ENCODE measurements at regions not wholly inside any gene's neighbourhood (a gene's known extent, or its start where the extent isn't known, plus 50 kb on each side); places are given as distances from the start of the nearest gene placed in this dataset.

- no peak for DNase-seq (ENCODE audit: low read depth)
These were observed 265.1 kb upstream of the COL8A1 start for GRCh38 chr3:99373088-99373845.

GRCh38 chr3:99366663-99367429, 271.5 kb upstream of the COL8A1 start:
- peak; percentile 25 for DNase-seq (ENCODE audit: low read depth)

- peak; percentile 42 for DNase-seq (ENCODE audit: low read depth)
These were observed 272.4 kb upstream of the COL8A1 start for GRCh38 chr3:99365979-99366378.

GRCh38 chr3:99365396-99365795, 273.0 kb upstream of the COL8A1 start:
- DNase-seq (ENCODE audit: low read depth) = peak; percentile 26

GRCh38 chr3:99357131-99357530, 281.3 kb upstream of the COL8A1 start:
- DNase-seq (ENCODE audit: low read depth) = no peak

- DNase-seq (ENCODE audit: low read depth) = no peak
These were observed 281.7 kb upstream of the COL8A1 start for GRCh38 chr3:99356696-99357095.

- DNase-seq (ENCODE audit: low read depth) = peak; percentile 16
These were observed 282.9 kb upstream of the COL8A1 start for GRCh38 chr3:99355465-99355864.

- no peak for DNase-seq (ENCODE audit: low read depth)
These were observed 285.6 kb upstream of the COL8A1 start for GRCh38 chr3:99352811-99353210.

- DNase-seq (ENCODE audit: low read depth) = no peak
These were observed 287.3 kb upstream of the COL8A1 start for GRCh38 chr3:99351122-99351521.

GRCh38 chr3:99348451-99348850, 289.9 kb upstream of the COL8A1 start:
- DNase-seq (ENCODE audit: low read depth) = no peak

GRCh38 chr3:99344216-99344615, 294.2 kb upstream of the COL8A1 start:
- no peak for DNase-seq (ENCODE audit: low read depth)

- DNase-seq (ENCODE audit: low read depth) = no peak
These were observed 296.0 kb upstream of the COL8A1 start for GRCh38 chr3:99342383-99342782.

- no peak for DNase-seq (ENCODE audit: low read depth)
These were observed 299.2 kb upstream of the COL8A1 start for GRCh38 chr3:99339222-99339621.

- DNase-seq (ENCODE audit: low read depth) = peak; percentile 25
These were observed 305.7 kb upstream of the COL8A1 start for GRCh38 chr3:99332718-99333117.

GRCh38 chr3:99332276-99332675, 306.1 kb upstream of the COL8A1 start:
- DNase-seq (ENCODE audit: low read depth) = no peak

- no peak for DNase-seq (ENCODE audit: low read depth)
These were observed 307.4 kb upstream of the COL8A1 start for GRCh38 chr3:99330924-99331532.

- peak; percentile 54 for DNase-seq (ENCODE audit: low read depth)
These were observed 308.1 kb upstream of the COL8A1 start for GRCh38 chr3:99330281-99330680.

GRCh38 chr3:99325402-99325801, 313.0 kb upstream of the COL8A1 start:
- DNase-seq (ENCODE audit: low read depth) = no peak

GRCh38 chr3:99324636-99325203, 313.7 kb upstream of the COL8A1 start:
- DNase-seq (ENCODE audit: low read depth) = peak; percentile 48

- DNase-seq (ENCODE audit: low read depth) = no peak
These were observed 314.5 kb upstream of the COL8A1 start for GRCh38 chr3:99323940-99324339.

- no peak for DNase-seq (ENCODE audit: low read depth)
These were observed 315.8 kb upstream of the COL8A1 start for GRCh38 chr3:99322551-99322950.

- DNase-seq (ENCODE audit: low read depth) = no peak
These were observed 317.1 kb upstream of the COL8A1 start for GRCh38 chr3:99321261-99321660.

Measured in M059J (cell line).